Stomach (tissue), 4 donors: ENCODE measurements at regions not wholly inside any gene's neighbourhood (a gene's known extent, or its start where the extent isn't known, plus 50 kb on each side); places are given as distances from the start of the nearest gene placed in this dataset.

Experiments
- CTCF ChIP-seq, 7 experiments: fragments of 450-650 bp in 4 of 7; fragments of 200-600 bp in 3 of 7; sonication (generic) in 3 of 7; IDR thresholded peaks; one replicate each; pipeline ENCODE4 v1.5.1; 2016 to 2019; ENCODE audit warnings: antibody characterized with exemption in 7 of 7, control low read depth in 2 of 7, mild to moderate bottlenecking in 1 of 7
- EP300 ChIP-seq: sonication (generic); formaldehyde crosslinking; IDR thresholded peaks from one replicate; pipeline ENCODE4 v1.6.1; 2017; ENCODE audit warnings: antibody characterized with exemption
- POLR2AphosphoS5 ChIP-seq, 3 donors: sonication (generic); formaldehyde crosslinking; IDR thresholded peaks; one replicate each; pipeline ENCODE4 v1.6.1; 2016; ENCODE audit warnings: antibody characterized with exemption in 3 of 3

DNA sequence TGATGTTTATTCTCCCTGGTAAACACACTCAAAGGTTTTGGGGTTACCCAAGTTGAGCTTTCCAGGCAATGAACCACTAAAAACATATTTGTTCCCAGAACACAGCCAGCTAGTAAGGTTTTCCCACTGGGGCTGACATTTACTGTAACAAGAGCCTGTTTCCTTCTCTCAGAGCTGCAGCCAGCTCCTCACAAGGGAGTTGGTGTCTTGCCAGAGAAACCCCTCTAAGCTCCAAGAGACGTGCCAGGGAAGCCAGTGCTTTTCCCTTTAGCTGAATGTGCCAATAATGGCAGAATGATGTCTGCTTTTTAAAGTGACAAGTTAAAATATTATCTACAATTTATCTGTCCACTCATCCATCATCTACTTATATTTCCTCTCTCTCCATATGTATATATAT is 170.8 kb upstream of the RBFOX1 start:
- no peak for TF ChIP-seq CTCF (IDR thresholded peaks at IDR 0.05)
- no peak for TF ChIP-seq POLR2AphosphoS5 (IDR thresholded peaks at IDR 0.05)
- TF ChIP-seq EP300: no peak
